IPS-NIHi11 (cell line): ENCODE measurements at regions not wholly inside any gene's neighbourhood (a gene's known extent, or its start where the extent isn't known, plus 50 kb on each side); places are given as distances from the start of the nearest gene placed in this dataset.
A peak's percentile ranks its signal among the peaks of the same experiment; 100 is the strongest.

Source experiments
- DNase-seq: peaks from one replicate; pipeline ENCODE4 v3.0.0; 2012; ENCODE audit warnings: mixed read lengths, low spot score

GRCh38 chr5:30734118-30734517 lies 459.4 kb upstream of the CDH6 start:
- no peak for DNase-seq

- DNase-seq = no peak
Observed at GRCh38 chr5:30725073-30725472, 468.4 kb upstream of the CDH6 start.

- no peak for DNase-seq
Observed at GRCh38 chr5:30698217-30698616, 495.3 kb upstream of the CDH6 start.

GRCh38 chr5:30693326-30693725 lies 500.2 kb upstream of the CDH6 start:
- DNase-seq = no peak

GRCh38 chr5:30690931-30691330 lies 502.6 kb upstream of the CDH6 start:
- DNase-seq = no peak

- no peak for DNase-seq
Observed at GRCh38 chr5:30687461-30687860, 506.0 kb upstream of the CDH6 start.

GRCh38 chr5:30686530-30686929 lies 507.0 kb upstream of the CDH6 start:
- DNase-seq = no peak

GRCh38 chr5:30676223-30676840 lies 517.2 kb upstream of the CDH6 start:
- no peak for DNase-seq

GRCh38 chr5:30667293-30667692 lies 526.2 kb upstream of the CDH6 start:
- DNase-seq = no peak

GRCh38 chr5:30663536-30663935 lies 530.0 kb upstream of the CDH6 start:
- DNase-seq = no peak

- no peak for DNase-seq
Observed at GRCh38 chr5:30662373-30662772, 531.1 kb upstream of the CDH6 start.

- no peak for DNase-seq
Observed at GRCh38 chr5:30661730-30662129, 531.8 kb upstream of the CDH6 start.

- DNase-seq = no peak
Observed at GRCh38 chr5:30659417-30659816, 534.1 kb upstream of the CDH6 start.

GRCh38 chr5:30650311-30650710 lies 543.2 kb upstream of the CDH6 start:
- DNase-seq = peak; percentile 7

- no peak for DNase-seq
Observed at GRCh38 chr5:30638899-30639298, 554.6 kb upstream of the CDH6 start.

GRCh38 chr5:30627945-30628344 lies 565.5 kb upstream of the CDH6 start:
- no peak for DNase-seq

GRCh38 chr5:30626557-30626956 lies 566.9 kb upstream of the CDH6 start:
- DNase-seq = no peak

GRCh38 chr5:30620481-30621085 lies 572.9 kb upstream of the CDH6 start:
- DNase-seq = no peak

GRCh38 chr5:30608501-30608900 lies 585.0 kb upstream of the CDH6 start:
- no peak for DNase-seq

- no peak for DNase-seq
Observed at GRCh38 chr5:30607301-30607894, 586.1 kb upstream of the CDH6 start.

- DNase-seq = no peak
Observed at GRCh38 chr5:30605693-30606268, 587.7 kb upstream of the CDH6 start.

GRCh38 chr5:30604648-30605262 lies 588.7 kb upstream of the CDH6 start:
- peak; percentile 13 for DNase-seq

GRCh38 chr5:30600892-30601291 lies 592.6 kb upstream of the CDH6 start:
- DNase-seq = no peak
